ENCODE measurements at regions not wholly inside any gene's neighbourhood (a gene's known extent, or its start where the extent isn't known, plus 50 kb on each side); places are given as distances from the start of the nearest gene placed in this dataset.

- TF ChIP-seq CTCF (IDR thresholded peaks at IDR 0.05) (no peak), POLR2AphosphoS5 (IDR thresholded peaks at IDR 0.05) (no peak)
Observed at GRCh38 chr13:22232186-22232585, 561.3 kb downstream of the FGF9 start.
